AG10803 (cell line): ENCODE measurements at regions not wholly inside any gene's neighbourhood (a gene's known extent, or its start where the extent isn't known, plus 50 kb on each side); places are given as distances from the start of the nearest gene placed in this dataset.

Experiments used
- DNase-seq: peaks from one replicate; pipeline ENCODE4 v3.0.0; 2010; ENCODE audit warnings: low read depth
- H3K4me3 ChIP-seq: 2 replicates; pipeline ENCODE4 v1.5.1; 2011; ENCODE audit warnings: mild to moderate bottlenecking, low read length, control low read depth
- TF ChIP-seq, protein P1 (sequence below): conservative IDR thresholded peaks from 2 replicates; pipeline ENCODE4 v1.5.1; 2011; ENCODE audit warnings: mild to moderate bottlenecking, low read length, control low read depth, inconsistent platforms

DNA sequence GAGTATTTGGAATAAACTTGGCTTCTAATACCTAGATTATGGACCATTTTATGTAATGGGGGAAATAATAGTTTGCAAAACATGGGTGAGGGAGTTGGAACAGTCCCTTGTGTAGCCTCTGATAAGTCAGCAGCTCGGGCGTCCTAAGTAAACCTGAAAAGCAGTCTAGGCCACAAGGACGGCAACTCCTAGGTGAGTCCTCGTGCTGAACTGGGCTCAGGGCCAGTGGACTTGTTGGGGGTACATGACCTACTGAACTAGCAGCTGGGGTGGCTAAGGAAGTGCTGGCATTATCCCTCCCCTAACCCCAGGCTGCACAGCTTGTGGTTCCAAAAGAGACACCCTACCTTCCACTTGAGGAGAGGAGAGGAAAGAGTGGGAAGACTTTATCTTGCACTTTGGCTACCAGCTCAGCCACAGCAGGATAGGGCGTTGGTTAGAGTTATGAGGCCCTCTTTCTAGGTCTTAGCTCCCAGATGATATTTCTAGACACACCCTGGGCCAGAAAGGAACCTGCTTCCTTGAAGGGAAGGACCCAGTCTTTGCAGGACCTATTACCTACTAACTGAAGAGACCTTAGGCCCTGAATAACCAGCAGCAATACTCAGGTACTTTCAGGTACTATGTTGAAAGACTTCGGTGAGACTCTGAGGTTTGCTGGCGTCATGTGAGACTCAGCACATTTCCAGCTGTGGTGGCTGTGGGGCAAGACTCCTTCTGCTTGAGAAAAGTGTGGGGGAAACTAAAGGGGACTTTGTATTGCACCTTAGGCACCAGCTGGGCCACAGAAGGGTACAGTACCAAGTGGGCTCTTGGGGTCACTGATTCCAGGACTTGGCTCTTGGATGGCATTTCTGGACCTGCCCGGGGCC is 71.0 kb downstream of the AQP4 start:
- no peak overlapping the region for H3K4me3 ChIP-seq
- no peak for DNase-seq
- TF ChIP-seq, protein P1, sequence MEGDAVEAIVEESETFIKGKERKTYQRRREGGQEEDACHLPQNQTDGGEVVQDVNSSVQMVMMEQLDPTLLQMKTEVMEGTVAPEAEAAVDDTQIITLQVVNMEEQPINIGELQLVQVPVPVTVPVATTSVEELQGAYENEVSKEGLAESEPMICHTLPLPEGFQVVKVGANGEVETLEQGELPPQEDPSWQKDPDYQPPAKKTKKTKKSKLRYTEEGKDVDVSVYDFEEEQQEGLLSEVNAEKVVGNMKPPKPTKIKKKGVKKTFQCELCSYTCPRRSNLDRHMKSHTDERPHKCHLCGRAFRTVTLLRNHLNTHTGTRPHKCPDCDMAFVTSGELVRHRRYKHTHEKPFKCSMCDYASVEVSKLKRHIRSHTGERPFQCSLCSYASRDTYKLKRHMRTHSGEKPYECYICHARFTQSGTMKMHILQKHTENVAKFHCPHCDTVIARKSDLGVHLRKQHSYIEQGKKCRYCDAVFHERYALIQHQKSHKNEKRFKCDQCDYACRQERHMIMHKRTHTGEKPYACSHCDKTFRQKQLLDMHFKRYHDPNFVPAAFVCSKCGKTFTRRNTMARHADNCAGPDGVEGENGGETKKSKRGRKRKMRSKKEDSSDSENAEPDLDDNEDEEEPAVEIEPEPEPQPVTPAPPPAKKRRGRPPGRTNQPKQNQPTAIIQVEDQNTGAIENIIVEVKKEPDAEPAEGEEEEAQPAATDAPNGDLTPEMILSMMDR = no peak

DNA sequence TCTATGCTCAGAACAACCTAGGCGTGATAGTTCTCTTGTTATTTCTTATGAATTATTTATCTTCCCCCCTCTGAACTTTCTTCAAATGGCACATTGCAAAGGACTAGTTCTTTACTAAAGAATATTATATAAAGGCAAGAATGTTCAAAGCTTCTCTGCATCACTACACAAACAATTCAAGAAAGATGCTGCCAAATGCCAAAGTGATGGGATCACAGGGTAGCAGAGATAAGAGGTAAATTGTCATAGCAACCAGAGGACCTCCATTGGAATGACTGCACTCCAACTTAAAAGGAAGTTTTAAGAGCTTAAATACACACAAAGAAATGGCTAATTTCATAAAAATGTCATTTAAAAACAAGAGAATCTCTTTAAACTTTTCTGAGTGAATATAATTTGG is 72.8 kb downstream of the AQP4 start:
- no peak for DNase-seq
- H3K4me3 ChIP-seq = no peak overlapping the region
- TF ChIP-seq, protein P1 = no peak

DNA sequence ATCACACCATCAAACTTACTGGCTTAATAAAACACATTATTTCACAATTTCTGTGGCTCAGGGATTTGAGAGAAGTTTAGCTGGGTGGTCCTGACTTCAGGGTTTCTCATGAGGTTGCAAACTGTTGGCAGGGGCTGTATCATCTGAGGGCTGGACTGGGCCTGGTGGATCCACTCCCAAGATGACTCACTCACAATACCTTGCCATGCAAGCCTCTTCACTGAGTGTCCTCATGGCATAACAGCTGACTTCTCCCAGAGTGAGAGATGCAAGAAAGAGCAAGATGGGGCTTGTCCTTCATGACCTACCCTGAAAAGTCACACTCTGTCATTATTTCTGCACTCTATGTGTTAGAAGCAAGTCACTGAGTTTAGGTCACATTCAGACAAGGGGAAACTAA is 73.8 kb downstream of the AQP4 start:
- no peak overlapping the region for H3K4me3 ChIP-seq
- TF ChIP-seq, protein P1 = no peak
- DNase-seq = no peak

DNA sequence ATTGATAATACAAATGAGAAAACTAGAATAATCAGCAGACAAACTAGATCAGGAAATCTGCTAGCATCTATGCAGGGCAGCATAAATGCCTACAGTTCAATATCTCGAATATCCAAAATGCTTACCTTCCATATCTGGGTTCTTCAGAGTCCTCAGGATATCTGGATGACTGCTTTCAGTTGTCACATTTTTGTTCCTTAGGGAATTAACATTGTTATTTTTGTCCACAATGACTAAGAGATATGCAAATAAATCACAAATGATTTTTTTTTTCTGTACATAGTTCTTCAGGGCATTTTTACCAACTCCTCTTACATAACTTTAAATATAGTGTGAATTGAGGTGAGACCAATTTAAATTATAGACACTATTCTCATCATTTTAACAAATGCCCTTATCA is 80.9 kb downstream of the AQP4 start:
- DNase-seq = no peak
- TF ChIP-seq, protein P1 = no peak
- H3K4me3 ChIP-seq = no peak overlapping the region

DNA sequence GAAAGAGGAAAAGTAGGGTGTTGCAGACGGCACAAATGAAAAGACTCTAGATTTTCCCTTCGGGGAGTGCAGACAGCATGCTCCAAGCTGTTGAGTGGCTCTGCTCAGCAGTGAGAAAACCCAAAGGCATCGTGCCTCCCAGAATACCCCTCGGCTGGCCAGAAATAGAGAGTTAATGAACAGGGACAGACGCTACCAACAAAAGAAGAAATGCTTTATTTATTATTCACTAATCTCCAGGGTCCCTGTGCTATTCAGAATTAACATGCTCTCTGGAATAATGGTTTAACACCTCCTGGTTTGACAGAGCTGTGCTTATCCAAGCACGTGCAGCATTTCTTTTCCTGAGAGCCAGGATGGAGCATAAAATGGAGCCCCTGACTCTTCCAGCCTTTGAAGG is 82.3 kb downstream of the AQP4 start:
- H3K4me3 ChIP-seq = no peak overlapping the region
- DNase-seq = no peak
- TF ChIP-seq, protein P1 = no peak

DNA sequence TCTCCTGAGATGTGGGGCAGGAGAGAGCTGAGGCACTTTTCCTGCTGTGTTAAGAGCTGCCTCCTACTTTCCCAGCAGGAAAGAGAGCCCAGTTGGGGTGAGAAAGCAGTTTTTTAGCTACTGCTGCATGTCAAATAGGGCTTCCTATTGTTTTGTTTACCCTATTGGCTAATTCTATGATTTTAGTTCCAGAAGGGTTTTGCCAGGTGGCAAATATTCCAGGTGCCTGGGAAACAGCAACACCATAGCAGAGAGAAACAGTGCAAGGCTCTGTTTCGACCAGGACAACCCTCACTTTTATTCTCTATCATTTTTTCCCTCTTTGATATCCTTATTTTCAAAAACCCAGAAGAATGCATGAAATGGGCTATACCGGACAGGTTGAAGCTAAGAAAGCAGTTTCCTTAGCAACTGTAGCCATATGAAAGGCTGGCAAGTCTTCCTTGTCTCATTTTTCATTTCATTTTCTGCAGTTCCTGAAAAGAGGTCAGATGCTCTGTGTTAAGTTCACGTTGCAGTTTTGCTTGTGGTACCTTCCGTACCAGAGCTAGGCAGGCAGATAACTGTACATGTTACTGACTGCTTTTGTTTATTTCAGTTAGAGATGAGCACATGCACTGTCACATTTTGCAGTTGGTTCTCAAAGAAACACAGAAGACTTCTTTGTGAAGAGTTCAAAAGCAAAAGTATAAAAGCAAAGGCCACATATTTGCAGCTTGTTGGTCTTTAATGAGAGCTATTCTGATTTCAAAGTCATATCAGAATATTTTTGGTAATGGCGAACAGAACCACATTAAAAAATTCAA is 84.8 kb downstream of the AQP4 start:
- TF ChIP-seq, protein P1 = no peak
- no peak overlapping the region for H3K4me3 ChIP-seq
- DNase-seq = no peak

DNA sequence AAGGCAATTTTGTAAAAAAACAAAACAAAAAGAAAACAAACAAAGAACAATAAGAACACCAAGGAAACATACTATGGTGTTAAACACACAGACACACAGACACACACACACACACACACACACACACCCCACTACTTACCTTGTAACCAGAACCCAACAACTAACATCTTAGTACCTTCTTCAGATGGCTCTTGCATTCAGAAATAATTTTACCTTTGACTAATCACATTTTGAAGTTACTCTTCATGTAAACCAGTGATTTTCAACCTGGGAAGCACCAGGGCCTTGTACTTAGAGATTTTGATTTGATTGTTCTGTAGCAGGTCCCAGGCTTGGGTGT is 87.5 kb downstream of the AQP4 start:
- no peak overlapping the region for H3K4me3 ChIP-seq
- TF ChIP-seq, protein P1 = no peak
- DNase-seq = no peak
